ENCODE measurements at regions not wholly inside any gene's neighbourhood (a gene's known extent, or its start where the extent isn't known, plus 50 kb on each side); places are given as distances from the start of the nearest gene placed in this dataset.

DNA sequence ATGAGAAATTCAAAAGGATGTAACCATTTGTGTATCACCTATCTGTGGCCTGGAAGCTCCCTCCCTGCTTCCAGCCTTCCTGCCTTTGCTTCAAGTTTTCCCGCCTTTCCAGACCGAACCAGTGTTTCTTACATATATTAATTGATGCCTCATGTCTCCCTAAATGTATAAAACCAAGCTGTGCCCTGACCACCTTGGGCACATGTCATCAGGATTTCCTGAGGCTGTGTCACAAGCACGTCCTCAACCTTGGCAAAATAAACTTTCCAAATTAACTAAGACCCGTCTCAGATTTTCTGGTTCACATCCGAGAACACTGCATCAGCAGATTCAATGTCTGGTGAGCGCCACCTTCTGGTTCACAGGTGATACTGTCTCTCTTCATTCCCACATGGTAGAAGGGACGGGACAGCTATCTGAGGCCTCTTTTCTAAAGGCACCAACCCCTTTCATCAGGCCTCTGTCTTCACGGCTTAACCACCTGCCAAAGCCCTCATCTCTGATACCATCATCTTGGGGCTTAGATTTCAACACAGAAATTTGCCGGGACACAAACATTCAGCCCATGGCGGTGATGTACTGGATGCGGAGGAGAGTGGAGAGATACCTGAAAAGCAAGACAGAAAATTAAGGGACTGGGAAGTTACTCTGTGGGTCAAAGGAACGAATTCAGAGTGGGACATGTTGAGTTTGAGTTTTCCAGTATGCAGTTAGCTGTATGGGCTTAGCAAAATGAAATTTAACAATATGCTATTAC is 58.7 kb upstream of the PABPC3 start:
- no peak overlapping the region for H3K27ac Mint-ChIP-seq
- peak; percentile 30 for DNase-seq (ENCODE audit: low spot score)
- H3K9me3 Mint-ChIP-seq, result no peaks in the 10 kb centered on the region
- H3K36me3 Mint-ChIP-seq (ENCODE audit: low read depth), result no peaks in the 10 kb centered on the region
- H3K4me1 Mint-ChIP-seq (ENCODE audit: low read depth), result peaks cover 4% of the 10 kb centered on the region
- no peak overlapping the region for H3K4me3 Mint-ChIP-seq
- H3K27me3 Mint-ChIP-seq (ENCODE audit: insufficient read depth), result peaks cover 19% of the 10 kb centered on the region
- intact Hi-C loops (cut with micrococcal nuclease), result loop anchor here (1.0 kb wide), 3 partner anchors 32 to 77 kb away; no protein-coding TSS in a partner anchor

DNA sequence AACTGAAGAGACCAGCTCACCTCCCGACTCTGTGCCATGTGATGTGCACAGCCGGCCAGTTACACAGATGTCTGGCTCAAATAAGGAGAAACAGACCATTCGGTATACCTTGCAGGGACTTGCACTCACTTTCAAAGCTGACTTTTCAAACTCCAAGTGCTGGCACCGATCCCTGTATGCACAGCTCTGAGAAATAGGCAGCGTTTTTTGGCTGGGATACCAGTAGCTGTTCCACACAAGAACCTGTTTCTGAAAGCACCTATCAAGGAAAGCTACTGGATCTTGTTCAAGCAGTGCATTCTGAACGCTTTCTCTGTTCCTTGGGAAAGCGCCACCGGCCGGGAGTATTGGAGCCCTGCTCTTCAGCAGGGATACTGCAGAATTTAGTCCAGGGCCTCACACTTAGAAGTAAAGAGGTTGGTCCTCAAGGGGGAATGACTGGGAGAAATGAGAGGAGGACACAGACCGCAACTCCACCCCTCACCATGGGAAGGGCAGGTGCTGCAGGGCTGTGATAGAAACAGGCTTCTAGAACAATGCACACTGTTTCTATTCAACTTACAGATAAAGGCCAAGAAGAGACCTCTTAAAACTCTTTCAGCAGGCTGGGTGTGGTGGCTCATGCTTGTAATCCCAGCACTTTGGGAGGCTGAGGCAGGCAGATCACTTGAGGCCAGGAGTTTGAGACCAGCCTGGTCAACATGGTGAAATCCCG is 53.6 kb upstream of the PABPC3 start:
- H3K27me3 Mint-ChIP-seq (ENCODE audit: insufficient read depth), result peaks cover 49% of the 10 kb centered on the region
- no peaks in the 10 kb centered on the region for H3K36me3 Mint-ChIP-seq (ENCODE audit: low read depth)
- H3K4me1 Mint-ChIP-seq (ENCODE audit: low read depth), result no peaks in the 10 kb centered on the region
- no peak for DNase-seq (ENCODE audit: low spot score)
- intact Hi-C loops (cut with micrococcal nuclease), result no loop called here
- H3K27ac Mint-ChIP-seq, result no peak overlapping the region
- no peaks in the 10 kb centered on the region for H3K9me3 Mint-ChIP-seq
- no peak overlapping the region for H3K4me3 Mint-ChIP-seq

DNA sequence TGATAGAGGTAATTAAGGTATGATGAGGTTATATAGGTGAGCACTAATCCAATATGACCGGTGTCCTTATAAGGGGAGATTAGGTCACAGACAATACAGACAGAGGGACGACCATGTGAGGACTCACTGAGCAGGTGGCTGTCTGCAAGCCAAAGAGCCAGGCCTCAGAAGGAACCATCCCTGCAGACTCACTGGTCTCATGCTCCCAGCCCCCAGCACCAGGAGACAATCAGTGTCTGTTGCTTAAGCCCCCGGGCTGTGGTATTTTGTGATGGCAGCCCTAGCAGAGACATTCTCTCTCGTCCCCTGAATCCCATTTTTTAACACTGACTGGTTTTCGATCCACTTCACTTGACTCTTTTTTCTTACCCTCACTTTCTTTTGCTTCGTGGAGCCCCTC is 51.9 kb upstream of the PABPC3 start:
- Mint-ChIP-seq H3K27me3 (ENCODE audit: insufficient read depth) (peaks cover 66% of the 10 kb centered on the region), H3K4me3 (no peak overlapping the region), H3K27ac (no peak overlapping the region), H3K9me3 (no peaks in the 10 kb centered on the region), H3K36me3 (ENCODE audit: low read depth) (no peaks in the 10 kb centered on the region), H3K4me1 (ENCODE audit: low read depth) (no peaks in the 10 kb centered on the region)
- no peak for DNase-seq (ENCODE audit: low spot score)
- intact Hi-C loops (cut with micrococcal nuclease), result no loop called here
